Stimulated activated CD4-positive, alpha-beta T cell treated with anti-CD3 and anti-CD28 coated beads, Interleukin-2, amount 100 ng/mL, for 4 hours (primary cell): ENCODE measurements at regions not wholly inside any gene's neighbourhood (a gene's known extent, or its start where the extent isn't known, plus 50 kb on each side); places are given as distances from the start of the nearest gene placed in this dataset.
"Not testable (repeated sequence)": the region's sequence is repeated elsewhere in the genome, so short reads cannot be mapped to it uniquely, and the experiment has no call there.

Source experiments
- DNase-seq: peaks from one replicate; pipeline ENCODE4 v3.0.0-alpha.2; 2020; ENCODE audit warnings: low read depth

DNA sequence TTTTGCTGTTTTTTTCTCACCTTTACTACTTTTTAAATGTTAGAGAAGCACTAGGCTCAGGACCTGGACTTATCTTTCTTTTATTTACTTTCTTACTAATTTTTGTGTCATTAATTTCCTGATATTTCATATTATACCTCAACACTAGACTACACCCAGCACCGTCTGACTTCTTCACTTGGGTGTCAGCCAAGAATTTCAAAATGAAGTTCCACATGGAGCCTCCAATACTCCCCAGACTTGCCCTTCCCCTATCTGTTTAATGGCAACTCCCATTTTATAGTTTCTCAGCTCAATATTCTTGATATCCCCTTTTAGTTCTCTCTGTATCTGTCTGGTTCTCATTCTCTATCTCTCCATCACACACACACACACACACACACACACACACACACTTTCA, 139.3 kb downstream of the USP22 start:
- not testable (repeated sequence) for DNase-seq

DNA sequence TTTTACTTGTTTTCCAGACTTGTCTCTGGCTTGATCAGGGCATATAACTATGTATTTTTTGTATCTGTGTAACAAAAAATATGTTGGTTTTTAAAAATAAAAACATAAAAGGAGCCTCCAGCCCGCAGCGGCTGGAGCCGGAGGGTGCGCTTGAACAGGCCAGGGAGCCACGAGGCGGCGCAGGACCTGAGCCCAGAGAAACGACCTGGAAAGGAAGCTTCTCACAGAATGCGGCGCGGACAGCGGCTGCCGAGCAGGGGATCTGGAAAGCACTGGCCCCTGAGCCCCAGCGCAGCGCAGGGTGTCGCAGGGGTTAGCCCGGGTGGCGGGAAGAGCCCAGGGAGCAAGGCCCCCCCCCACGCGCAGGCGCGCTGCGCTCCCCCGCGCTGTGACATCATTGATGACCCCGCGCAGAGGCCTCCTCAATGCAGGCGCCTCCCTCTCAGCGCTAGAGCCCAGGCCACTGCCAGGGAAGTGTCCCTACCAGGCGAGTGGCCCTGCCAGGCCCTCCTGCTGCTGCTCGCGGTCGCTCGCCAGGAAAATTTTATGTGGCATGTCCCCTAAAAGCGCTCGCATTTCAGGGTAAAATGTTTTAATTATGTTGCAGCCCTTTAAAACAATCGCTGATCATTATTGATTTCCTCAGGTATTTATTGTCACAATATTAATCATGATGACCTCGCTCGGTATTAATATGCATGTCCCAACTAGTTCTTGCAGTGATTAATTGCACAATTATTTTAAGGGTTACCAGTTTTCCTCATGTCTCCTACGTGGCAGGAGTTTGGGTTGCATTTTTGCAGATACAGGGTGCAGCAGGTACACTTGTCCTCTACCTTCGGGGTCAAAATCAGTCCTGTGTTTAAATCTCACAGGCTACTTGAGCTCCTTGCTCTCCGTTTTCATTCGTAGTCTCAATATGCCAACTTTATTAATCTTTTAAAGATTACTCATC, 134.2 kb downstream of the USP22 start:
- DNase-seq = peak; percentile 63

DNA sequence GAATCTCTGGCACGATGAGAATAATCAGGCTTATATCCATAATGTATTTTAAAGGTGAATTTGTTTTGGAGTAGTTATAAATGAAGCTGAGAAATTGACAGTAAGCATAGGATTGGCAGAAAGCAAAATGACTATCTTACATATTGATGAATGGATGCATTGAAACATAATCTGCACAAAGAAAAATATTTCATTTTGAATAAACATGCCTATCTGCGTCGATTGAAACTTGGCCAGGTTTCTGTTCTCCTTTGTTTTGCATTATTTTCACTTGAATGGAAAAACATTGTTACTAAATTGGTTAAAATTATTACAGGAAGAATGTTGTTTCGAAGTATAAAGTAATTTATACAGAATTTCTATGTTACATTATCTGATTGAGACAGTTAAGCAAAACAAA, 128.2 kb downstream of the USP22 start:
- DNase-seq = no peak

DNA sequence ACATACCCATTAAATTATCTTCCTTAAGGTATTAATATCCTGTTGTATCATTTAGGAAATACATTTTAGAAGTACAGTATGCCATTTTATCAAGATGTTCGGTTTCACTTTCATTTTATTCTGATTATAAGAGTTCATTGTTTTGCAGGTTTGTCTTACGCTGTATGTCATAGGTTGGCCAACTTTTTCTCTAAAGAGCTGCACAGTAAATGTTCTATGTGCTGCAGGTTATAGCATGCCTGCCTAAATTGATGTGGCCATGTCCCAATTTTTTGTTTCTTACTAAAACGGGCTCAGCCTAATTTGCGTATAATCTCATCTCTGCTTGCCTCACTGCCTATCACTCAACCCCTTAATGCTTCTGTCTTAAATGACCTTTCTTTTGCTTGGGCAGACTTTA, 126.4 kb downstream of the USP22 start:
- DNase-seq = no peak

DNA sequence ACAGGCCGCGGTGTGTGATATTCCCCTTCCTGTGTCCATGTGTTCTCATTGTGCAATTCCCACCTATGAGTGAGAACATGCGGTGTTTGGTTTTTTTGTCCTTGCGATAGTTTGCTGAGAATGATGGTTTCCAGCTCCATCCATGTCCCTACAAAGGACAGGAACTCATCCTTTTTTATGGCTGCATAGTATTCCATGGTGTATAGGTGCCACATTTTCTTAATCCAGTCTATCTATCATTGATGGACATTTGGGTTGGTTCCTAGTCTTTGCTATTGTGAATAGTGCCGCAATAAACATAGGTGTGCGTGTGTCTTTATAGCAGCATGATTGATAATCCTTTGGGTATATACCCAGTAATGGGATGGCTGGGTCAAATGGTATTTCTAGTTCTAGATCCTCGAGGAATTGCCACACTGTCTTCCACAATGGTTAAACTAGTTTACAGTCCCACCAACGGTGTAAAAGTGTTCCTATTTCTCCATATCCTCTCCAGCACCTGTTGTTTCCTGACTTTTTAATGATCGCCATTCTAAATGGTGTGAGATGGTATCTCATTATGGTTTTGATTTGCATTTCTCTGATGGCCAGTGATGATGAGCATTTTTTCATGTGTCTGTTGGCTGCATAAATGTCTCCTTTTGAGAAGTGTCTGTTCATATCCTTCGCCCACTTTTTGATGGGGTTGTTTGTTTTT, 125.1 kb downstream of the USP22 start:
- DNase-seq = not testable (repeated sequence)

DNA sequence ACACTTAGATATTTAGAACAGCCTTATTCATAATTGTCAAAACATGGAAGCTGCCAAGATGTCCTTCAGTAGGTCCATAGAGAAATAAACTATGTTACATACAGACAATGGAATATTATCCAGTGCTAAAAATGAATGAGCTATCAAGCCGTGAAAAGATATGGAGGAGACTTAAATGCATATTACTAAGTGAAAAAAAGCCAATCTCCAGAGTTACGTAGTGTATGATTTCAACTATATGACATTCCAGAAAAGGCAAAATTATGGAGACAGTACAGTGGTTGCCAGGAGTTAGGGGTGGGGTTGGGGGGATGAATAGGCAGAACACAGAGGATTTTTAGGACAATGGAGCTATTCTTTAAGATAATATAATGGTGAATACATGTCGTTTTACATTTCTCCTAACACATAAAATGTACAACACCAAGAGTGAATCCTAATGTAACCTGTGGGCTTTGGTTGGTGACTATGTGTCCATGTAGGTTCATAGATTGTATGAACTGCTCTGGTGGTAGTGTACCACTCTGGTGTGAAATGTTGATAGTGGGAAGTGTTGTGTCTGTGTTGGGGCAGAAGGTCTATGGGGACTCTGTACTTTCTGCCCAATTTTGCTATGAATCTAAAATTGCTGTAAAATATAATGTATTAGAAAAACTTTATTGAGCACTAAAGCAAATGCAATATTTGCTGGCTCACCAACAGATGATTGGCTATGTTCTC, 122.6 kb downstream of the USP22 start:
- DNase-seq = no peak

DNA sequence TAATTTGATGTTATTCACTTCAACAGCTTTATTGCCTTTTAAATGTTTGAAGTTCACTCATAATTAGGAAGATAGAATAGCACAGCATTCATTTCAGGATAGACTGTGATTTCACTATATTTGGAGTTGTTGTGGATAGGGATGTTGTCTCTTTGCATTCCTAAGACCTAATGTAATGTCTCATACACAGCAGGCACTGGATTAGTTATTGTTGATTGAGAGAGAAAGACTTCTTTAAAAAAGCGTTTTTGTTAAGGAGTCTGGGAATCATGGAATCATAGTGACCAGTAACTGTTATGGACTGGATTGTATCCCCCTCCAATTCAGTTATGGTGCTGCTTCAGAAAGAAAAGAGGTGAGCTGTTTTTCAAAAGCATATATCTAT, 122.0 kb downstream of the USP22 start:
- no peak for DNase-seq

DNA sequence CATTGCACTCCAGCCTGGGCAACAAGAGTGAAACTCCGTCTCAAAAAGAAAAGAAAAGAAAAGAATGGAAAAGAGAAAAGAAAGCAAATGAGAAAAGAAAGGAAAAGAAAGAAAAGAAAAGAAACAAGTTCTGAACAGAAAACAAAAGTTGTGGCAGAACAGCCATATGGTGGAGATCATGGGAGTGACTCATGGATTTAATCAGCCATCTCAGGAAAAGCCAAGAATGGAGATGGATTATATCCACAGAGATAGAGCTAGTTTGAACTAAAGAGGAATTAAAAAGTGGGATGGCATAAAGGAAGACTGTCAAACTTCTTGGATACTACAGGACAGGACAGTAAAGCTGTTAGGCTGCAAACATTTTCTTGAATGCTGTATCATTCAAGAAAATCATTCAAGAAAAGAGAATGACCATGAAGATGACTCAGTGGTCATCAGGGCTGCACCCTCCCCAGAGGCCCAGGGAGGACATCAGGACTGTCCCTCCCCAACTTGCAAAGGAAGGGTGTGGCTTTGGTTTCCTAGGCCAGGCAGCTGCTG, 120.6 kb downstream of the USP22 start:
- DNase-seq = no peak

DNA sequence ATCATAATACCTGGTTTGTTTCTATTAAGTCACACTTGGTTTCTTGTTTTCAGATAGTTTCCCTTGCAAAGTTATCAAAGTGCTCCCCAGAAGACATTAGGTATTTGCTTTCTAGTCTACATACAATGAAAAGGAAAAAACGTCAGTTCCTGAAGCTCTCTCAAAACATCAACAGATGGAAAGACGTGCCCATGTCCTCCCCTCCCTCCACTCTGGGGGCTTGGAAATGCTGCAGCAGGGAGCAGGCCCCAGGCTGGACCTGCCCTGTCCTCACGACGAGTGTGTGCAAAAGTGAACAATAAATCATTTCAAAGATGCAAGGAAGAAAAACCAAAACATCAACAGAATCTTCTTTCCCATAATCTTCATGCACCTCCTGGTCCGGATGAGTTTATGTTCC, 118.5 kb downstream of the USP22 start:
- no peak for DNase-seq

DNA sequence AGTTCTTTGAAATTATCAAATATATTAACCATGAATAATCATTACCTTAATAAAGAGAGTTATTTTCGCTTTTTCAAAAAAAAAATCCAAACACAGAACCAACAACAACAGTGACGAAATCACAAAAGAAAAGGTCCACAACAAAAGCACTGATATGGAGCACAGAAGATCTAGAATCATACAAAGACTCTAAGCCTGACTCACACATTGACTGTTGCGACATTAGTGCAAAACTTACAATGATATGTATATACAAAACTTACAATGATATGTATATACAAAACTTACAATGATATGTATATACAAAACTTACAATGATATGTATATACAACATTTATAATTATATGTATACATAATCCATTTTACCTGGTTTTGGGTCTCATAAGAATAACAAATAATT, 117.7 kb downstream of the USP22 start:
- no peak for DNase-seq

DNA sequence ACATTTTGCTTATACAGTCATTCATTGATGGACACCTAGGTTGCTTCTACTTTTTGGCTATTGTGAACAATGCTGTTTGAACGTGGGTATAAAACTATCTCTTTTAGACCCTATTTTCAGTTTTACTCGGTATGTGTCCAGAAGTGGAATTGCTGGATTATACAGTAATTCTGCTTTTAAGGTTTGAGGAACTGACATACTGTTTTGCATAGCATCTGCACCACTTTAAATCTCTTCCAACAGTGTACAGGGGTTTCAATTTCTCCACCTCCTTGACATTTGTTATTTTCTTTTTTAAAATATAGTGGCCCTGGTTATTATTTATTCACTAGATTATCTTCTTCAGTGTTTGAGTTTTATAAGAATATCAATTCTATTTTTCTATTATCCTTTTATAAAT, 116.9 kb downstream of the USP22 start:
- DNase-seq = no peak

DNA sequence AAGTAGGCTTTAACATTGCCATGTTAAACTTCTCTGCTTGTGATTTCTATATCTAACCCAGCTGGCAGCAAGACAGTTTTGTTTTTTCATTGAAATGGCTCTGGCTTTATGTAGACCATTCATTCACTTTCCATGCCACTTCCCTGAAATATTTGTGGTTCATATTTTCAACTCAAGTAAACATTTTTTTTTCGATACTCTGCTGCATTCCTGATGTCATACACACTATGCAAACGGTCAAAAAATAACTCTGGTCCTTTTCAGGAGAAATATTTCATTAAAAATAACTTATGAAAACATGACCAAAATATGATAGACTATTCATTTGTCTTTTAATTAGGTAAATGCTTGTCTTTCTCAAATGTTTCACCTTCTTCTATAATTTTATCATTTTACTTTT, 116.3 kb downstream of the USP22 start:
- no peak for DNase-seq

DNA sequence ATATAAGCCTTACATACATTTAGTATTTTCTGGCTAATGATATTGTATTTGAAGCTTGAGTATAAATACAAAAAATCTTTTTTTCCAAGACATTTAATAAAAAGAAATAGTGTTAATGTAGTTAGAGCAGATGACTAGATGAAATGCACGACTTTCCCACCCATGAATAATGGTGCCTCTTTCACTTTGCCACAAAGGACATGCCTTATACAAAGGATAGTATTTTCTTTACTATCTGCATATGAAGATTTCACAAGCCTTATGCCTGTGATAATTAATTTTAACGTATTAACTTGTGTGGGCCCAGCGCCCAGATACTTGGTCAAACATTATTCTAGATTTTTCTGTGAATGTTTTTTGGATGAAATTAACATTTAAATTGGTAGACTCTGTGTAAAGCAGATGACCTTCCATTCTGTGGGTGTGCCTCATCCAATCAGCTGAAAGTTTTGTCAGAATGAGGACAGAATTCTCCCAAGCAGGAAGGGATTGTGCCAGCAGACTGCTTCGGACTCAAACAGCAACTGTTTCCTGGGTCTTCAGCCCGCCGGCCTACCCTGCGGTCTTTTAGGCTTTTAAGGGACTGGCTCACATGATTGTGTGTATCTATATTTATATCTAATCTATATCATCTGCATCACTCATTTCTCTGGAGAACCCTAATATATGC, 115.4 kb downstream of the USP22 start:
- DNase-seq = no peak

DNA sequence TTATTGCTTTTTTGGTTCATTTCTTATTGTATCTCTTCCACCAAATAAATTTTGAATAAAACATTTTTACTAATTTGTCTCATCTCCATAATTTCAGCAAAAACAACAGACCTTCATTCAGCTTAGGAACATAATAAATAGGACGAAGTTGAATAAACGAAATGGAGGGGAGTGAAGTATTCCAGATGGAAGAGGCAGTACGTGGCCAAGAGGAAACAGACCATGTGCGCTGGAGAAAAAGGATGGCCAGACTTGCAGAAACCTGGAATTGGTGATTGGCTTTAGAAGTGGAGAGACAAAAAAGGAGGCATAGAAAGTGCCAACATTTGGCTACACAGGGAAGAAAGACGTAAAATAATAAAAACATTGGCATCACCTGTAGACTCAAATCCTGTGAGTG, 113.5 kb downstream of the USP22 start:
- DNase-seq = no peak

DNA sequence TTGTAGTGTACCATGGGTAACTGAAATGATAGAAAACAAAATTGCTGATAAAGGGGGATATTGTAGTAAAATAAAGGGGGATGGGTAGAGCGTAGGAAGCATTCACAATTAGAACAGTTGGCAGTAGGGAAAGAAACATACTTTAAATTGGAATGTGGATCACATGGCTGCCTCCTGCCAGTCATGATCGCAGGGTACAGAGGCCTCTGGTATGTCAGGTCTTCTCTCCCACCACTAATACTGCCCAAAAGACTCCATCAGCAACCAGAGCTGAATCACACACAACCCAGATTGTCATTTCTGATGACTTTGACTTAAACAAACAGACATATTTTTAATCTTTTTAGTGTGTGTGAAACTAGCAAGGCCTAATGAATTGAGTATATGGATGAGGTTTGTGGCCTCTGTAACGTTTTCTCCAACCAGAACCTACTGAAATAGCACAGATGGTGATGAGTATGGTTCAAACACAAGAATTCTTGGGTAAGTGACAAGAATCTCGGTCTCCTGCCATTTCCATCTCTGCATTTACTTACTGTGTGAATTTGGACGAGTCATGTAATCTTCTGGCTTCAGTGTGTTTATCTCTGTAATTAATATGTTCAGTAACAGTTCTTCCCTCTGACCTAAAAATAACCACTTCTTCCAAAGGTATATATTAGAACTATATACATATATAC, 112.6 kb downstream of the USP22 start:
- no peak for DNase-seq

DNA sequence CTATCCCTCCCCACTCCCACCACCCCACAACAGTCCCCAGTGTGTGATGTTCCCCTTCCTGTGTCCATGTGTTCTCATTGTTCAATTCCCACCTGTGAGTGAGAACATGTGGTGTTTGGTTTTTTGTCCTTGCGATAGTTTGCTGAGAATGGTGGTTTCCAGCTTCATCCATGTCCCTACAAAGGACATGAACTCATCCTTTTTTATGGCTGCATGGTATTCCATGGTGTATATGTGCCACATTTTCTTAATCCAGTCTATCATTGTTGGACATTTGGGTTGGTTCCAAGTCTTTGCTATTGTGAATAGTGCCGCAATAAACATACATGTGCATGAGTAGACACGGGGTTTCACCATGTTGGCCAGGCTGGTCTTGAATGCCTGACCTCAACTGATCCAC, 109.8 kb downstream of the USP22 start:
- not testable (repeated sequence) for DNase-seq

DNA sequence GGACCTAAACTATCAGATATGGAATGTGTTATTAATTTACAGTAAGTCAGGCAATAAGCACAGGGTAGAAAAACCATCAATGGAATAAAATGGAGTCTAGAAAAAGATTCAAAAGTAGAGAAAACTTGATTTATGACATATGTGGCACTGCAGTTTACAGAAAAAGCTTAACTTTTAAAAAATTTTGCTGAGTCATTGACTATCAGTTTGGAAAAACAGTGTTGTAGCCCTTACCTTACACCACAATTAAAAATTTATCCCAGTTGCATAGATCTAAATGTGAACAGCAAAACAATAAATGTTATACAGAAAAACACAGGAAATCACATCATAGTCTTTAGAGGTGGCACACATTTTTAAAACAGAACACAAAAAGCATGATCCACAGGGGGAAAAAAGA, 108.5 kb downstream of the USP22 start:
- DNase-seq = no peak

DNA sequence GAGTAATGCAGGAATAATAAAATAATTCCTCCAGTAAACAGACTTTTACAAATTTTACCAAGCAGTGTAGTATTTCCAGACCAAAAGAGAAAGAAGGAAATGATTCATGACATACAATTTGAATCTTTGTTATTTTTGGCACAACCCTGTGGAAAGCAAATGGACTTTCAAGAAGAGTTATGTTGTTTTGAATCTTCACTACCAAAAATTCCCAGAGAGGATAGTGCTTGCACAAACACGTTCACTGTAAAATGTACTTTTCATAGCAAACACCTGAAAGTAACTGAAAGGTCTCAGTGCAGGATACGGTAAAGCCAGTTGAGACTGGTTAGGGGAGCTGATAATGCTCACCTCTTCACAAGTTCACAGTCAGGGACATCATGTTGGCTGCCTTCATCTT, 107.1 kb downstream of the USP22 start:
- no peak for DNase-seq

DNA sequence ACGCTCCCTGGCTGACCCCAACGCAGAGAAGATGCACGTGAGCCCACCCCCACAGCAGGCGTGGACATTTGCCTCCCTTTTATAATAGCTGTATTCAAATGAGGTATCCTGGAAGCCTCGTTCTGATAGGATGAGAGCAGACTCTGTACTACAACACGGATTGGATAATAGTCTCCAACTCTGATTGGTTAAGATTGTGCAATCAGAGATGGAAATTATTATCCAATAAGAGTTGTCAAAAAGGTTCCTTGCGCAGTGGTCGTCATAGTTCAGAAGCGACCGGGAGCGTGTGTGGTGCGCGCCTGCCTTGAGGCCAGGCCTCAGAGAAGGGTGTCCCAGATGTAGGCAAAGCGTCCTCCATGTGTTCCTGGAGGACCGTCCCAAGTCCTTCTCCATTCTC, 104.6 kb downstream of the USP22 start:
- DNase-seq = no peak

DNA sequence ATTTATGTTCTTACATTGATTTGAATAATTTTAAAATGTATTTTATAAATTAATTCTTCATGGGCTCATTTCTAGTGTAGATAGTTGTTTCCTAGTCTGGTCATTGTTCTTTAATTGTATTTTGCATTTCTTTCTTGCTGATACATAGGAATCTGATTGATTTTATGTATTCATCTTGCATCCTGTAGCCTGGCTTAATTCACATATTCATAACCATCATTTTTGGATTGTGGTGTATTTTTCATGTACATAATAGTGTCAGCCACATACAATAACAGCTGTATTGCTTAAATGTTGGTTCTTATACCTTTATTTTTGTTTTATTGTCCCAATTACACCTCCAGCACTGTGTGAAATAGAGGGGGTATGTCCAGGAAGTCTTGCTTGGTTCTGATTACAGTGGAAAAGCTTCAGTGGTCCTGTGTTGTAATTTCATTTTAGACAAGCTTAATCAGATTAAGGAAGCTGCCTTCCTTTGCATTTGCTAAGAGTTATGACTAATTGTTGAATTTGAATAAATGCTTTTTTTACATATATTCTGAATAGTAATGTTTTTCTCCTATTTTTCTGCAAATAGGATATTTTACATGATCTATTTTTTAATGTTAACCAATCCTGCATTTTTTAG, 103.7 kb downstream of the USP22 start:
- no peak for DNase-seq

DNA sequence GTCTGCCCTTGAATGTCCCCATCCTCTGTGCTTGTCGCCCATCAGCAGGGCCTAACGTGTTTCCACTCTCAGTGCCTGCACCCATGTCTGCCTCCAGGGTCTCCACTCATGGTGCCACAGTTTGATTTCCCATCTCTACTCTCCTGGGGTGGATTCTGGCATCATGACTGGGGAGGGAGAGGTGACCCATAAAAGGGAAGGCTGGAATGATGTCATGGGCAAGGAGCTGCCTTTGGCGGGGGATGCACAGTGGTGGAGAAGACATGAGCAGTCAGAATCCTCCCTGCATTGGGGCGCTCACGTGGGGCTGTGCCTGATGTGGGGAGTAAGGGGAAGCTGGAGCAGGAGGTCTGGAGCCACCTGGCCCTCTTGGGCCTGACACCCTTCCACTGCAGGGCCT, 100.9 kb downstream of the USP22 start:
- no peak for DNase-seq
